ENCODE measurements at regions not wholly inside any gene's neighbourhood (a gene's known extent, or its start where the extent isn't known, plus 50 kb on each side); places are given as distances from the start of the nearest gene placed in this dataset.

GRCh38 chr2:188701836-188702235 is 272.3 kb upstream of the COL3A1 start:
- DNase-seq (ENCODE audit: low read depth, low spot score), result peak; percentile 58
- TF ChIP-seq CTCF (IDR thresholded peaks at IDR 0.05; ENCODE audit: low read depth, low read length), result no peak

GRCh38 chr2:188705191-188705590 is 269.0 kb upstream of the COL3A1 start:
- in situ Hi-C loops (cut with HindIII; ENCODE audit: low sequenced_read_pairs), result no loop called here
- no peak for TF ChIP-seq CTCF (IDR thresholded peaks at IDR 0.05; ENCODE audit: low read depth, low read length)
- H3K4me3 ChIP-seq (ENCODE audit: low read depth, low read length), result no peak overlapping the region
- DNase-seq (ENCODE audit: low read depth, low spot score), result no peak

More at GRCh38 chr2:188701836-188702235, 272.3 kb upstream of the COL3A1 start:
- H3K4me3 ChIP-seq (ENCODE audit: low read depth, low read length), result no peak overlapping the region
- in situ Hi-C loops (cut with HindIII; ENCODE audit: low sequenced_read_pairs), result no loop called here

GRCh38 chr2:188713961-188714360 is 260.2 kb upstream of the COL3A1 start:
- in situ Hi-C loops (cut with HindIII; ENCODE audit: low sequenced_read_pairs), result no loop called here
- no peak for DNase-seq (ENCODE audit: low read depth, low spot score)
- no peak overlapping the region for H3K4me3 ChIP-seq (ENCODE audit: low read depth, low read length)
- TF ChIP-seq CTCF (IDR thresholded peaks at IDR 0.05; ENCODE audit: low read depth, low read length), result no peak

- DNase-seq (ENCODE audit: low read depth, low spot score), result no peak
- in situ Hi-C loops (cut with HindIII; ENCODE audit: low sequenced_read_pairs), result no loop called here
- TF ChIP-seq CTCF (IDR thresholded peaks at IDR 0.05; ENCODE audit: low read depth, low read length), result no peak
- H3K4me3 ChIP-seq (ENCODE audit: low read depth, low read length), result no peak overlapping the region
Observed at GRCh38 chr2:188720811-188721605, 253.2 kb upstream of the COL3A1 start.

GRCh38 chr2:188721784-188722183 is 252.4 kb upstream of the COL3A1 start:
- TF ChIP-seq CTCF (IDR thresholded peaks at IDR 0.05; ENCODE audit: low read depth, low read length), result no peak
- in situ Hi-C loops (cut with HindIII; ENCODE audit: low sequenced_read_pairs), result no loop called here
- DNase-seq (ENCODE audit: low read depth, low spot score), result no peak
- no peak overlapping the region for H3K4me3 ChIP-seq (ENCODE audit: low read depth, low read length)

- no peak overlapping the region for H3K4me3 ChIP-seq (ENCODE audit: low read depth, low read length)
- peak; percentile 73 for DNase-seq (ENCODE audit: low read depth, low spot score)
- TF ChIP-seq CTCF (IDR thresholded peaks at IDR 0.05; ENCODE audit: low read depth, low read length), result no peak
- in situ Hi-C loops (cut with HindIII; ENCODE audit: low sequenced_read_pairs), result no loop called here
Observed at GRCh38 chr2:188725746-188726360, 248.3 kb upstream of the COL3A1 start.
